A673 (cell line): ENCODE measurements at regions not wholly inside any gene's neighbourhood (a gene's known extent, or its start where the extent isn't known, plus 50 kb on each side); places are given as distances from the start of the nearest gene placed in this dataset.

Source experiments
- BruUV-seq: library from RNA; stranded (reverse); fragments of 400-500 nt; replicated peaks from 2 replicates; lab custom pipeline; 2021; lab: Mats Ljungman, UMichigan
- CTCF ChIA-PET: fragments of 300-600 bp; sonication (Branson Sonifier 250); formaldehyde crosslinking; loops from one replicate; lab custom pipeline; 2022; ENCODE audit warnings: antibody characterized with exemption; lab: Charles Lee
- POLR2A ChIA-PET: fragments of 300-600 bp; sonication (Branson Sonifier 250); formaldehyde crosslinking; loops from one replicate; lab custom pipeline; 2022; ENCODE audit warnings: antibody characterized with exemption; ENCODE audit not compliant: low non-redundant PET; lab: Charles Lee
- DNase-seq: peaks from one replicate; pipeline ENCODE4 v3.0.0-alpha.2; 2015; ENCODE audit warnings: low spot score
- H3K27ac ChIP-seq: fragments of 200-600 bp; sonication (generic); 2 replicates; pipeline ENCODE4 v1.5.1; 2016; ENCODE audit warnings: mixed run types, low read depth, mild to moderate bottlenecking, mixed read lengths, antibody characterized with exemption, low read length; ENCODE audit not compliant: poor library complexity, severe bottlenecking
- H3K27me3 ChIP-seq: fragments of 200-600 bp; sonication (generic); replicated peaks from 2 replicates; pipeline ENCODE4 v1.6.1; 2017; ENCODE audit warnings: mixed run types, low read depth, mild to moderate bottlenecking, mixed read lengths, antibody characterized with exemption, low read length; ENCODE audit not compliant: insufficient read depth, poor library complexity
- H3K36me3 ChIP-seq: fragments of 200-600 bp; sonication (generic); 2 replicates; pipeline ENCODE4 v1.6.1; 2016; ENCODE audit warnings: mixed run types, mild to moderate bottlenecking, mixed read lengths, antibody characterized with exemption, low read length; ENCODE audit not compliant: insufficient read depth, poor library complexity, severe bottlenecking
- H3K4me1 ChIP-seq: fragments of 200-600 bp; sonication (generic); 2 replicates; pipeline ENCODE4 v1.6.1; 2017; ENCODE audit warnings: mixed run types, mild to moderate bottlenecking, mixed read lengths, antibody characterized with exemption, low read length; ENCODE audit not compliant: insufficient read depth, poor library complexity, severe bottlenecking
- H3K4me3 ChIP-seq: fragments of 200-600 bp; sonication (generic); 2 replicates; pipeline ENCODE4 v1.5.1; 2016; ENCODE audit warnings: low read depth, mixed run types, mild to moderate bottlenecking, mixed read lengths, low read length; ENCODE audit not compliant: poor library complexity, severe bottlenecking
- H3K9me3 ChIP-seq: fragments of 200-600 bp; sonication (generic); 2 replicates; pipeline ENCODE4 v1.6.1; 2016; ENCODE audit warnings: mixed run types, low read depth, mild to moderate bottlenecking, mixed read lengths, antibody characterized with exemption, low read length; ENCODE audit not compliant: poor library complexity, severe bottlenecking
- CTCF ChIP-seq: fragments of 300-800, 200-600 bp; sonication (generic); conservative IDR thresholded peaks from 2 replicates; pipeline ENCODE4 v1.5.1; 2017; ENCODE audit warnings: low read depth, mild to moderate bottlenecking, antibody characterized with exemption, low read length, moderate library complexity, mixed read lengths
- EZH2 ChIP-seq: fragments of 200-600 bp; sonication (generic); IDR thresholded peaks from 2 replicates; pipeline ENCODE4 v1.6.1; 2017; ENCODE audit warnings: borderline replicate concordance, low read depth, mild to moderate bottlenecking, mixed read lengths, antibody characterized with exemption, low read length; ENCODE audit not compliant: poor library complexity, severe bottlenecking
- intact Hi-C: fragments of 100-400 bp; cut with micrococcal nuclease; formaldehyde crosslinking; loops from one replicate; pipeline ENCODE4 v1.10.0; 2022; ENCODE audit not compliant: unreplicated experiment

- H3K27me3 ChIP-seq = no peaks in the 10 kb centered on the region
- no peak for TF ChIP-seq CTCF
- TF ChIP-seq EZH2 = no peak
- POLR2A ChIA-PET = interaction anchor here (0.7 kb wide), 1 partner anchor 9 kb away, joined by 3 read pairs; no protein-coding TSS in a partner anchor
- DNase-seq = no peak
- intact Hi-C loops = no loop called here
- no peaks in the 10 kb centered on the region for H3K36me3 ChIP-seq
- CTCF ChIA-PET = no interaction called here
- no peaks in the 10 kb centered on the region for H3K9me3 ChIP-seq
- no TSS peak for BruUV-seq
- no peaks in the 10 kb centered on the region for H3K4me1 ChIP-seq
- H3K27ac ChIP-seq = no peak overlapping the region
- H3K4me3 ChIP-seq = no peak overlapping the region
These were observed 843.6 kb downstream of the SORCS1 start for GRCh38 chr10:106320876-106321275.

GRCh38 chr10:106320078-106320477 is 844.4 kb downstream of the SORCS1 start:
- H3K27me3 ChIP-seq = no peaks in the 10 kb centered on the region
- H3K4me3 ChIP-seq = no peak overlapping the region
- no peaks in the 10 kb centered on the region for H3K9me3 ChIP-seq
- intact Hi-C loops = no loop called here
- H3K4me1 ChIP-seq = no peaks in the 10 kb centered on the region
- CTCF ChIA-PET = no interaction called here
- POLR2A ChIA-PET = no interaction called here
- H3K36me3 ChIP-seq = no peaks in the 10 kb centered on the region
- H3K27ac ChIP-seq = no peak overlapping the region
- no TSS peak for BruUV-seq
- TF ChIP-seq CTCF = no peak
- no peak for TF ChIP-seq EZH2
- no peak for DNase-seq

GRCh38 chr10:106317554-106317953 is 847.0 kb downstream of the SORCS1 start:
- Histone ChIP-seq H3K9me3 (no peaks in the 10 kb centered on the region), H3K36me3 (no peaks in the 10 kb centered on the region), H3K4me1 (no peaks in the 10 kb centered on the region), H3K27me3 (no peaks in the 10 kb centered on the region), H3K4me3 (no peak overlapping the region), H3K27ac (no peak overlapping the region)
- POLR2A ChIA-PET = no interaction called here
- no peak for DNase-seq
- BruUV-seq = no TSS peak
- intact Hi-C loops = no loop called here
- TF ChIP-seq EZH2 (no peak), CTCF (no peak)
- CTCF ChIA-PET = no interaction called here
